Hypothalamus (tissue), 51 donors: ENCODE measurements at regions not wholly inside any gene's neighbourhood (a gene's known extent, or its start where the extent isn't known, plus 50 kb on each side); places are given as distances from the start of the nearest gene placed in this dataset.
"Not testable (repeated sequence)": the region's sequence is repeated elsewhere in the genome, so short reads cannot be mapped to it uniquely, and the experiment has no call there.

Experiments
- DNase-seq, 51 donors: peaks; one replicate each; lab custom pipeline; 2025; lab: John Stamatoyannopoulos, UW

DNA sequence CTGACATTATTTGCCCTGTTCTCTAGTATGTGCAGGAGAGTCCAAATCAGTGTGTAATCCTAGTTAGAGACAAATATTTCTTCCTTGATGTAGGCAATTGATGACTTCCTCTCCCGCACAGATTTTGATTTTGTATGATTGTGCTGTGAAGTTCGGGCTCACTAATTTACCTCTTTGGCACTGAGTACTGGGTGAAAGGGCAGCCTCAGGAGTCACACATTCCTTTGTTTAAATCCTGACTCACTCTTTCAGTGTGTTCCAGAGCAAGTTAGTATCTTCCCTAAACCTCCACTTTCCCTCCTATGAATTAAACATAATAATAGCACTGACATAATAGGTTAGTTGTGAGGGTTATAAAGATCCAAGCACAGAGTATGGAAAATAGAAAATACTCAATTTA, 269.7 kb downstream of the ISL1 start:
- DNase-seq, result no peak

DNA sequence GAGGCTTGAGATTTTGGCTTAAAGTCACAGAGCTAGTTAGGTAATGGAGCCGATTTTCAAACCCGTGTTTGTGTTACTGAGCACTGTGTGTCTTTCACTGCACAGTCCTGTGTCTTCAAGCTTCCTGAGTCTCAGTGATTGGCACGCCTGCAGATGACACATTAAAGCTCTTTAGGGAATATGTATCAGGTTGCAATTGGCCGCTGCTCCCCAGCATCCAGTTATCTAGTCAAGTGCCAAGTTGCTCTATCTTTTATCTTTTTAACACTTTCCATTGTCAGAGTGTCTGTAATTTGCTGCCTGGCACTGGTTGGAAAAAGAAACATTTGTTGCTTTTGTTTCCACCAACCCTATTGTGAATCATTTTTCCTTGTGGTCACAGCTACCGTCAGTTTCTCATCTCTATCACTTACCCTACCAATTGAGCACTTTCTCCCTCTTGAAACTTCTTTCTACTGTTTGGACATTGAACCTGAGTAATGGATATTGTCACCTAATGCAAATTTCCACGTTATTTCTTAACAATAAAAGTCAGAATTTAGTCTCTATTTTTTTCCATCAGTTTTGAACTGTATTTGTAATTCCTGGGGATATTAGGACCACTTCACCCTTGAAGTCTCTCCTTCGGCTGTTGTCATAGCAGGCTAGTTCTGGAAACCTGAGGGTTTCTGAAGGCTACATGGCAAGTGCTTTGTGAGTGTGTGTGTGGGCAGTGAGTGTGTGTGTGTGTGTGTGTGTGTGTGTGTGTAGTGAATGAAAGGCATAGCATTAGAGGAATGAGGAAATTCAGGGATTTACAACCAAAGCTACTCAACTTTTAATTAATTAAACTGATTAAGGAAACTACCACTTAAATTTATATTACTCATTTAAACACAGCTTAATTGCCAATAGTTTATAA, 274.3 kb downstream of the ISL1 start:
- no peak for DNase-seq

DNA sequence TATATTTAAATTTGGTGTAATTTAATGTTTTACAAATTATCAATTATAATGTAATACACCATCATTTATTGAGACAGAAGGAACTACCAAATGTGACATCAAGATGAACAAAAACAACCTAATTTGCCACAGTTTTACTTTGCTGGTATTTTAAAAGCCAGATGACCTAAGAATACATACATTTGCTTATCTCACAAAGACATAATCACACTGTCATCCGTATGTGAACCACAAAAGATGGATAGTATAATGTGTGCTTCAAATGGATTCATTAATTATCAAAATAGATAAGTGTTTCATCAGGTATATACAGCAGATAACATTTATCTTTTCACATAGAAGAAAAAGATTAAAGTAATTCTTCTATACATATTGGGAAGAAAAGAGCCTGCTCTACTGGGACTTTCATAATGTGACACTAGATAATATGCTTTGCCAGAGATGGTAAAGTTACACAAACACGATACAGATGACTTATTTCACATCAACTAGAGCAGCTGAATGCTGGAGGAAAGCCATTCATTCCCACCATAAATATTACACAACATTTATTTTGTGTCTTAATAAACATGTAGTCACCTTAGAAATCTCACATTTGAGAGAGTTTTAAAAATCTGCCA, 278.5 kb downstream of the ISL1 start:
- no peak for DNase-seq

DNA sequence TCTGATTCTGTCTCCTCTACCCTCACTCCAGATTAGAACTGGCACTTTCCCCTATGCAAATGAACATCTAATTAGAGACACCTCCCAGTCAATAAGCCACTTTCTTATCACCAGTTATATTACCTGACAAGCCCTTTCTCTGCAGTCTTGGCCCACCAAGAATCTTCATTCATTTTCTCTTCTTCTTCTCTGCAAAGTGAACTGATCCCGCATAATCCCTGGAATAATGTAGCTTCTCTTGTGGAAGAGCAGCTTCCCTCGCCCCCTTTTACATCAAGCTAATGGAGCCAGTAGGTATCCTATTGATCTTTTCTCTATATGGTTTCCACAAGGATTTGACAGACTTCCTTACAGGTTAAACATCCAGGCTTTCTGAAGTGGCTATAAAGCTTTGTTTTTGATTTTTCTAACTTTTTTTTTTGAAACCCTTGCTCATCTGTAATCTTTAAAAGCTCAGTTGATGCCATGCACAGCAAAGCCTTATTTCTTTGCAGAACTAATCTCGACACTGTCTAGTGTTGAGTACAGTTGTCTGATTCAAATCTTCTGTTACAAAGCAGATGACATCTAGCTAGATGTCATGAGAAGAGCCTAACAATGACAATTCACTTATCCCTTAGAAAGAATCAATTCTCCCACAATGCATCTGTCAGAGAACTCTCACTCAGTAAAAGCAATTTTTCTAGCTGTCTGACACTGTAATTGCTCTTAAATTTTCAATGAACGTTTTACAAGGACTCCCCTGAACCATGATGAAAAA, 281.4 kb downstream of the ISL1 start:
- DNase-seq, result no peak

DNA sequence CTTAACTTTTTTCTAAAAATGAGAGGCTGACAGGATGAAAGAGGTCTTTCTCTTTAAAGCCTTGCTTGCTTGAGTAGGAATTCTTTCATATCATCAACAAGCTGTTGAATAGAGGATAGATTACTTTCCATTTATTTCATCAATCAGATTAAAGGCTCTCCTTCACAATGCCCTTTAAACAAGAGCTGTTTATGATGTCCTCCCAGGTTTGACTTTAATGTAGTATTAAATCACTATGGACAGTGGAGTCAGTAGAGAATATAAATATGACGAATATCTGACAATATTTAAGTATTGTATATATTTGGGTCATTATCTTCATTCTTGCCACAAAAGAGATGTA, 282.0 kb downstream of the ISL1 start:
- no peak for DNase-seq

DNA sequence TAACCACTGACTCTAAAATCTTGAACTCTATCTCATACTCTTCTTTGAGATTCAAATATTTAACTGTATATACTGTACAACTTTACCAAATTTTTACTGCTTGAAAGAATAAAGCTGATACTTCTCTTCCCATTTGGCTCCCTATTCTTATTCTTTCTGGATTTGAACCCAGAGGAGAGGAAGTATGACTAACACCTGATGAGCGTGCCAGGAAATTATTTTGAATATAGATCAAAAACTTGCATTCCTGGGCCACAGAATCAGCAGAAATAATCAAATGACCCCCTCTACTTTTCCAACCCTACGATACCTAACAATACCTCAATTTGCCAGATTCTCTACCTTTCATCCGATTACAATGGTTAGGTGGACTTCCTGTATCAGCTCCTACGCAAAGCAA, 285.8 kb downstream of the ISL1 start:
- no peak for DNase-seq

DNA sequence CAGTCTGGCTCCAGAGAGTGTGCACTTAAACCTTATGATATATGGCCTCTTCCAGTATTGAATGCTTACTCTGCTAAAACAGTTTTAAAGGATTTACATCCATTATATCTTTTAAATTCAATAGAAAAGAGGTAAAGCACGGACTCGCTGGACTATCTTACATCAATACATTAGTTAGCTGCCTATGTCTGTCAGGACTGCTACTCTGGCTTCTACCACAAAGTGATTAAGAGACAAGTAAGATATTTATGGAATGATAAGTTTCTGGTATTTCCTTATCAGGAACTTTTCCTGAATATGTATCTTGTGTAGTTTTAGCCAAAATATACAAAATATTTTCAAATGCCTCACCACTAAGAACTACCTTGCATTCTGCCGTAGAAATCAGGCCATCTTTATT, 295.1 kb downstream of the ISL1 start:
- no peak for DNase-seq

DNA sequence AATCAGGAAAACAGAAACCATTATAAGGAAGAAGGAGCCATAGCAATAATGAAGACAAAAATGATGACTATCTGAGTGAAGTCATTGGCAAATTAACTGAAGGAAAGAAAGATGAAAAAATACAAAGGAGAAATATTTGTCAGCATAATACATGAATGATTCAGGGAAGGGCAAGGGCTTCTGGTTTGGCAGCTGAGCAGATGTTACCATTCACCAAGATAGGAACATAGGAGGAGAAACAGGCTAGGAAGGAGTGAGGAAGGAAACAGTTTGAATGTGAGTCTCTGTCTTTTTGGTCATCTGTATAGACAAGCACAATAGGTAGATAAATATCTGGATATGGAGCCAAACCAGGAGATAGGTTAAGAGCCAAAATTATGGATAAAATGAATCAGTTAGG, 296.0 kb downstream of the ISL1 start:
- no peak for DNase-seq

DNA sequence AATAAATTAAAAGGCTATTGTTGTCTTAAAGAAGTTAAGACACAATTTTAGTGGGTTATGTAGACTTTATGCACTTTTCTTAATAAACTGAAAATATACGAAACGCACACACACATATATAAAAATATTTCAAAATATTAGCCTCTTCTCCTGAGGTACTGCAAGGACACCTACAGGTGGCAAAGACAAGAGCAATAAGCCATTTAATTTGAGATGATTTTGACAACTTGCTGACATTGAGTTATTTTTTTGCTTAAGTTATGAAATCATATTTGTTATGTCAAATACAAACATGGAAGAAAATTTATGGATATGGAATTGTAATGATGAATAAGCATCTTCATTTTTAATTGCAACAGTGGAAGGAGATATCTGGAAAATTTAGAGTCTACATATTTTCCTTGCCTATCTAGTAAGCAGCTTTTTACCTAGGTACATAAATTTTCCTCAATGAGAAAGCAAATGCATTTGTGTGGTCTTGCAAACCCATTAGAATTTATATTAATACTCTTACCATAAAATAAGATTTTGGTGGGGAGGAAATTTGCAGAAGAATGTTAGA, 301.6 kb downstream of the ISL1 start:
- DNase-seq, result no peak

DNA sequence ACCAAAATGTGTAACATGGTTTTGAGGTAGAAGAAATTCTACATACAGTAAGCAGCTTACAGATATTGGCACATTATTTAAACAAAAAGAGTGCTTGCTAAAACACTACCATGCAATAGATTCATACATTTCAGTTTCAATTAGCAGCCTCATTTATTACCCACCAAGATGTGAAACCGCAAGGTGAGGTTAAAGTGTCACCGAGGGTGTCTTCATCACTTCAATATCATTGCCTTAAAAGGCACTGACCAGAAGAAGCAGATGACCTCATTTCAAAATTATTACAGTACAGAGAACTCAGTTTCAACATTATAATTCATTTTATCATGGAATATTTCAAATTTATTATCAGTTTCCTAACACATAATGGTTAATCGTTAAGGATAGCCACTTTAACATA, 302.2 kb downstream of the ISL1 start:
- no peak for DNase-seq

DNA sequence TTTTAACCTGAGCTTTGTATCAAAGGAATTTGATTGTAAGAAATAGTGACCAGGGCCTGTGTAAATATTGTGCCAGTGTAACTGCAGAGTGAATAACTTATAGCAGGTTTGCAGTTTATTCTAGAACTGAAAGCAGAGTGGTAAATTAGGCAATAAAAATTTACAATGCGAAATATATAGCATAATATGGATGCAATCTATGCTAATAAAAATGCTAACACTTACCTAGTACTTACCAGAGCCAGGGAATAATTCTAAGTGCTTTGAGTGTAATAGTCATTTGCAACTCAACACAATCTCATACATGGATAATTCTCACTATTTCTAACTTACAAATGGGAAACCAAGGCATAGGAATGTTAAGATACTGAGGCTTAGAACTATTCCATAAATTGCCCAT, 303.4 kb downstream of the ISL1 start:
- no peak for DNase-seq

DNA sequence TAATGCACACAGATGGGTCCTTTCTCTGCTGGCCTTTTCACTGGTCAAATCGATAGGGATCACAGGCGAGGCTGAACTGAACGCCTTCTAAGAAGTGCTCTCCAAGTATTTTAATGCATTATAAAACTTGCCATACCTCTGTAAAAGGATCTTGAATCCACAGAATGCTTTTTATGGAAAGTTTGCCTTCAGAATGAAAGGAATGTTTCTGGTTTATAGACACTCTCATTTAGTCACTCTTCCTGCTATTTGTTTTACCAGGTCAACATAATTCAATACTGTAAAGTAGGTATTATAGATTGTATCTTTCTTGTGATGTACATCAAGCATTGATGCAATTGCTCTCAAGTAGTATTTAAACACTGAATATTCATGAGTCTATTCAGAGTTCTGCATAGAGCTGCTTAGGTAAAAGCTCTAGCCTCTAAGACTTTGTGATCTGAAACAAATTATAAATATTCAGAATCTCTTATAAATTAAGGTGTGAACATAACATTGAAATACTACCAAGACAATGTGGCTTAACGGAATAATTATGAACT, 308.4 kb downstream of the ISL1 start:
- DNase-seq, result no peak

DNA sequence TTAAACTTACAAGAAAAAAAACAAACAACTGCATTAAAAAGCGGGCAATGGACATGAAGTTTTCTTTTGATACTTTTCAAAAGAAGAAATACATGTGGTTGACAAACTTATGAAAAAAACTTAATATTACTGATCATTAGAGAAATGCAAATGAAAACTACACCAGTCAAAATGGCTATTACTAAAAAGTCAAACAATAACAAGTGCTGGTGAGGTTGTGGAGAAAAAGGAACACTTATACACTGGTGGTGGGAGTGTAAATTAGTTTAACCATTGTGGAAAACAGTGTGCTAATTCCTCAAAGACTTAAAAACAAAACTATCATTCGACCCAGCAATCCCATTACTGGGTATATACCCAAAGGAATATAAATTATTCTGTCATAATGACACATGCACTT, 311.6 kb downstream of the ISL1 start:
- DNase-seq, result no peak

DNA sequence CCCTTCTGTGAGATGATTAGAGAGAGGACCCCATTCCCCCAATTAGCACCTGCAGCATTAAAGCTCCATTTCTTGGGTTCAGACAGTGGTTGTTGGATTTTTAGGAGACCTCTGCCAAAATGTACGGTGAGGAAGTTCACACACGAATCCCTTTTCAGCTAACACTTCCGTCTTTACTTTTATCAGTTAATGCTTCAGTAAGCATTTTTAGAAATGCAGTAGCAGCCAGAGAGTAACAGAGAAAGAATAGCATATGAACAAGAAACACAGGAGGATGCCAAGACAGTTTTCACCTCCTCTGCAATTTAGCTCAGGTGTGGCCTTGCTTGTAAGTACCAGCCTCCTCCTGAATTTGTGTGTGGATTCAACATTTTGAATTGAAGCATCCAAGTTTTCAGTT, 312.9 kb downstream of the ISL1 start:
- DNase-seq, result no peak

DNA sequence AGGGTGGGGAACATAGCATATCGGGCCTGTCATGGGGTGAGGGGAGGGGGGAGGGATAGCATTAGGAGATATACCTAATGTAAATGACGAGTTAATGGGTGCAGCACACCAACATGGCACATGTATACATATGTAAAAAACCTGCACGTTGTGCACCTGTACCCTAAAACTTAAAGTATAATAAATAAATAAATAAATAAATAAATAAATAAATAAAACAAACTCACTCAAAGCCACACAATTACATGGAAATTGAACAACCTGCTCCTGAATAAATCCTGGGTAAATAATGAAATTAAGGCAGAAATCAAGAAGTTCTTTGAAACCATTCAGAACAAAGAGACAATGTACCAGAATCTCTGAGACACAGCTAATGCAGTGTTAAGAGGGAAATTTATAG, 318.8 kb downstream of the ISL1 start:
- not testable (repeated sequence) for DNase-seq

DNA sequence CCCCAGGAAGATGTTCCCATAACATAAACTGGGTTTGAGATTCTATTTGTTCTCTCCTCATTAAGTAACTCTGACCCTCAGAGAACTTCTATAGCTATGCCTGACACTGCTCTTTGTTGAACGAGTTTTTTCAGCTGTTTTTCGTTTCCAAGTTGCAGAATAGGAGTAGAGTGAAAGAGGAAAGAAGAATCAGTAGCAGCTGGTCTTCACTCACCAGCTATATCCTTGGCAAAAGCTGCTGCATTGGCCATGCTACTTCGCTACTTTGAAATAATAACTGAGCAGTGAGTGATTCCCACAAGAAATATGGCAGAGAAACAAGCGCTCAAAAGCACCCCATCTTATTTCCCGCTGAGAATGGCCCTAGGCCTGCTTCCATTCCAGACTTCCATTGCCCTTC, 329.0 kb downstream of the ISL1 start:
- no peak for DNase-seq

DNA sequence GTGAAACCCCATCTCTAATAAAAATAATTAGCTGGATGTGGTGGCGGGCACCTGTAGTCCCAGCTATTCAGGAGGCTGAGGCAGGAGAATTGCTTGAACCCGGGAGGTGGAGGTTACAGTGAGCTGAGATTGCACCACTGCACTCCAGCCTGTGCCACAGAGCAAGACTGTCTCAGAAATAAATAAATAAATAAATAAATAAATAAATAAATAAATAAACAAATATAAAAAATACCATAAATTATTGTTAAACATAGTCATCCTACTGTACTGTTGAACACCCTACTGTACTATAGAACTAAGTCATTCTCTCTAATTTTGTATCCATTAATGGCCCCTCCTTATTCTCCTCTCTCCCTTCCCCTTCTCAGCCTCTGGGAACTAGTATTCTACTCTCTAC, 332.2 kb downstream of the ISL1 start:
- DNase-seq, result not testable (repeated sequence)

DNA sequence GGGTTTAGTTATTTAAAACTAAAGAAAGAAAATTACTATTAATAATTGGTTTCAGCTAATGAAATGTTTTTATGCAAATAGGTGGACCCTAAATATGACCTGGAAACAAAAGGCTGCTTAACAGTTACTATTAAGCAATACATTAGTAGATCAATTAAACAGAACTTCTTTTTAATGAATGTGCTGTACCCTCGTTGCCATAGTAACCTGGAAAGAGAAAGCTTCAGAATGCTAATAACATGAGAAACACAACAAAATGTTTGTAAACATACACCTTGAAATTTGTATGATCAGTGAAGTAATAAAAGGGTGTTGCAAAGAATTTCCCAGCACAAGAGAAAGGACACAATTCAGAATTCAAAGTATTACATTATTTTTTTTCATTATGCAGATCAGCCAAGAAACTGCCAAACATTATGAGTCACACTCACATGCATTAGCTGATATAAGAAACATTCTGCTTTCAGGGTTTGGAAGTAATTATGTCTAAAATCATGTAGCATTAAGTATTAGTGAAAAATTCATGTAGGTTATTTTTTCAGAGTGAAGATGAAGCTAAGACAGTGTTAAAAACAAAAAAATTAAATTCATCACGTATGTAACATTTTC, 348.3 kb downstream of the ISL1 start:
- peak in 1 of 51 donors; percentile 52 for DNase-seq

DNA sequence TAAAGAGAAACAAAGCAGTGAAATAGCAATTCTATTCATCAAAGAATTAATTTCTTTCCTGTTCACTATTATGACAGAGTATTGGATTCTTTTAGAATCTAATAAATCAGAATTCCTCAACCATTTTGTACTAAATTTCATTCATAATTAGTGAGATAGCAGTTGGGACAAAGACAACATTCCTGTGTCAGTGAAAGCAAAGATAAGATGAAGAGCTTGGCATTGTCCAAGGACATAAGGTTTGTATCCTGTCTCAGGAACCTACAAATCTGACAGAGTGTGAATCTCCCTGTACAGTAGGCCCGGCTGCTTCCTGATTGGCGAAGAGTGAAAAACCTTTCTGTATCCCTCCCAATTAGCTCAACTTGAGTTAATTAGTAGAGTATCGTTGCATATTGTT, 349.1 kb downstream of the ISL1 start:
- DNase-seq, result no peak

DNA sequence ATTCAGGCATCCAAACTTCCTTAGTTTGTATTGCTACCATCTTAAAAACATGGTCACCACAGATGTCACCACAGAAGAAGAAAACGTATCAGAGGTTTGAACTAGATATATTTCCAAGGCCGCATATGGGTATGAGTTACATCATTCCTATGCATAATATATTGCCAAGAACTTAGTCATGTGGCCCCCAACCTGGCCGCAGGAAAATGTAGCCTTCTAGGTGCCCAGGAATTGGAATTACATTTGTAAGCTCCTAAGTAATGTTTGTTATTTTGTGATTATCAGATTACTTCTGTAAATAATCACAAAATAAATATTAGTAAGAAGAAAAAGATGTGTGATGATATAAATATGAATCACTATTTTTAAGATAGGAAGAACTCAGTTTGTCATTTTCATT, 351.4 kb downstream of the ISL1 start:
- no peak for DNase-seq

DNA sequence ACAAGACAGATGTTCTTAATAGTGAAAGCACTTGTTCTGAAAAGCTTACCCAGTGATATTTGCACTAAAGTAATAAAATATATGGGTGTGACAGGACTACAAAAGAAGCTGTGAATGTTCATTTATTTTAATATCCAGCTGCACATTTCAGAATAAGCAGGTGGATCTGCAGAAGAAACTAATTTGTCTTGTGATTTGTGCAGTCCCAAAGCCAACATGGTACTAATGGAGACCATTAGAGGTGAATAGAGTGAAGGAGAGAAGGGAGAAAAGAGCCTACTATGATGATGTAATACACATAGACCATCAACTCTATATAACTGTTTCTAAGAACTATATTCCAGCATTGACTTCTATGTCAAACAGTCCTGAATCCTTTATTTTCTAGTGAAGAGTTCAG, 362.8 kb downstream of the ISL1 start:
- no peak for DNase-seq
